ENCODE measurements at regions not wholly inside any gene's neighbourhood (a gene's known extent, or its start where the extent isn't known, plus 50 kb on each side); places are given as distances from the start of the nearest gene placed in this dataset.

GRCh38 chr10:123455861-123456260, 210.3 kb upstream of the GPR26 start:
- DNase-seq (ENCODE audit: extremely low read depth in 1 of 4, low spot score in 3 of 4) (no peak), FAIRE-seq (no peak), ATAC-seq (no peak)
- Histone ChIP-seq H3K27me3 (ENCODE audit: control insufficient read depth in 2 of 2, insufficient read depth in 2 of 2, low read length in 2 of 2) (no peaks in the 10 kb centered on the region; a peak in 1 of 5 replicates), H3K9me1 (ENCODE audit: control insufficient read depth, insufficient read depth, low read length) (no peaks in the 10 kb centered on the region), H3K4me2 (ENCODE audit: insufficient read depth, low read length) (no peak overlapping the region), H3K79me2 (ENCODE audit: control insufficient read depth, insufficient read depth, low read length) (no peaks in the 10 kb centered on the region), H3K9me3 (replicated peaks; ENCODE audit: control insufficient read depth, insufficient read depth, low read depth, low read length) (no peaks in the 10 kb centered on the region), H3K9ac (ENCODE audit: insufficient read depth in 1 of 2, low read depth in 2 of 2, low read length in 2 of 2) (no peak overlapping the region), H4K20me1 (replicated peaks; ENCODE audit: control insufficient read depth, insufficient read depth, low read length) (no peaks in the 10 kb centered on the region), H3K4me3 (no peak overlapping the region), H3K27ac (ENCODE audit: extremely low read depth, low read depth, low read length) (no peak overlapping the region), H3K36me3 (ENCODE audit: control insufficient read depth, insufficient read depth, low read length) (no peaks in the 10 kb centered on the region), H3K4me1 (replicated peaks in 1 of 2; ENCODE audit: control insufficient read depth in 2 of 2, insufficient read depth in 2 of 2, low read length in 2 of 2) (no peaks in the 10 kb centered on the region), H2AFZ (ENCODE audit: low read depth, low read length) (no peak overlapping the region)
- ChIA-PET CTCF (ENCODE audit: low intra/inter-chr PET ratio) (no interaction called here), POLR2A (interaction anchor here (0.6 kb wide), 1 partner anchor 20 kb away, joined by 3 read pairs; no protein-coding TSS in a partner anchor)
- 0% methylated on average over 2 of the region's 3 CpGs for WGBS (ENCODE audit: insufficient coverage, low coverage, missing lambda C conversion rate)
- TF ChIP-seq HES1 (IDR thresholded peaks at IDR 0.05; ENCODE audit: low read depth) (no peak), REST (IDR thresholded peaks at IDR 0.05; ENCODE audit: borderline replicate concordance) (no peak), REST (CRISPR knock-in tag; IDR thresholded peaks at IDR 0.05; ENCODE audit: low read depth) (no peak), HDAC6 (IDR thresholded peaks at IDR 0.05; ENCODE audit: low read depth, low read length) (no peak), HNRNPUL1 (IDR thresholded peaks at IDR 0.05; ENCODE audit: low read length) (no peak), ILK (tag; IDR thresholded peaks at IDR 0.05; ENCODE audit: borderline replicate concordance, low read depth) (no peak), ZNF253 (CRISPR knock-in tag; conservative IDR thresholded peaks at IDR 0.05) (no peak), THRAP3 (IDR thresholded peaks at IDR 0.05; ENCODE audit: borderline replicate concordance) (no peak), XRCC5 (IDR thresholded peaks at IDR 0.05; ENCODE audit: low read depth, low read length) (no peak), FOXP4 (CRISPR knock-in tag; IDR thresholded peaks at IDR 0.05; ENCODE audit: borderline replicate concordance) (no peak), ATF7 (IDR thresholded peaks at IDR 0.05) (no peak), ZKSCAN8 (CRISPR knock-in tag; IDR thresholded peaks at IDR 0.05) (no peak)
- intact Hi-C loops (cut with micrococcal nuclease) (loop anchor here (10.0 kb wide), 1 partner anchor 59 kb away; no protein-coding TSS in a partner anchor), in situ Hi-C loops (cut with MboI) (no loop called here)
- no TSS peak for BruUV-seq (replicated peaks)
